GM18907 (cell line): ENCODE measurements at regions not wholly inside any gene's neighbourhood (a gene's known extent, or its start where the extent isn't known, plus 50 kb on each side); places are given as distances from the start of the nearest gene placed in this dataset.
"Not testable (repeated sequence)": the region's sequence is repeated elsewhere in the genome, so short reads cannot be mapped to it uniquely, and the experiment has no call there.

Experiments used
- ATAC-seq: cut with Tn5 transposase; IDR thresholded peaks from one replicate; pipeline ENCODE4 v1.9.1; 2021; ENCODE audit warnings: mild to moderate bottlenecking, moderate library complexity; ENCODE audit not compliant: unreplicated experiment

DNA sequence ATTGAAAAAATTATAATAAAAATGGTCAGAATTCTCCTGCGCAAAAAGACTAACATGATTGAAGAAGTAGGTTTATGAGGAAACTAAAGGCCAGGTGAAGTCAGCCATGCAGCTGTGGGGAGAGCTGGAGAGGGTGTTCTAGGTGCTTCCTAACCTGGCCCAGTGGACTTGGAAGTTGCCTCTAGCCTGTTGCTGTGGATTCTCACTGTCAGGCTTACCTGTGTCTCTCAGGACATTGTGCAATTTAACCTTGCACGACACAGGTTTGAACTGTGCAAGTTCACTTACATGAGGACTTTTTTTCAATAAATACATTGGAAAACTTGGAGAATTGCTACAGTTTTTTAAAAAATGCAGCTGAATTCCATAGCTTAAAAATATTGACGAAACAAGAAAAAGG, 266.4 kb downstream of the CXCL12 start:
- no peak for ATAC-seq

- no peak for ATAC-seq
Observed at GRCh38 chr10:44116474-44116873, 268.4 kb downstream of the CXCL12 start.

DNA sequence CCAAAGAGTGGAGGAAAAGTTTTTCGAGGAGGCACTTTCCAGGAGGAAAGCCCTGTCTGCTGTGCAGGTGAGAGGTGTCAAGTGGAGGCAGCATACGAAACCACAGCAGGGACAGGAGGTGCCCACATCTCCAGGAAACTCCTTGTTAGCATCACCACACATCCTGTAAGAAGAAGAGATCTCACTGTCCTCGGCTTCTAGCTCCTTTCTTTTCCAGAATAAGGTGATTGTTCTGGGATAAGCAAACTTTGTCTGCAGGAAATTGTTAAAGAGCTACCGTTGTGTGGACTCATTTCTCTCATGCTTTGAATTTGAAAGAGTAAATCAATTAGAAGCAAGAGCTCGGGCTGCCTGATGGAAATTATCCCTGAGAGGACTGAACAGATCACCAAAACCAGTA, 269.4 kb downstream of the CXCL12 start:
- ATAC-seq: no peak

DNA sequence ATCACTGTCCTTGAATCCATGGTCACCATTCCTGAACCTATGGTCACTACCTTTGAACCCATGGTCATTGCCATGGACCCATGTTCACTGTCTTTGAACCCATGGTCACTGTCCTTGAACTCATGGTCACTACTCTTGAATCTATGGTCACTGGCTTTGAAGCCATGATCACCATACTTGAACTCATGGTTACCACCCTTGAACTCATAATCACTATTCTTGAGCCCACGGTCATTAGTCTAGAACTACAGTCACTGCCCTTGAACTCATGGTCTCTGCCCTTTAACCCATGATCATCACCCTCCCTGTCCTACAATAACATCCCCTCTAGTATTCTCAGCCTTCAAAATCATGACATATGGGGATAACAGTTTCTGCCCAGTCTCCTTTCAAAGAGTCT, 270.5 kb downstream of the CXCL12 start:
- no peak for ATAC-seq

- not testable (repeated sequence) for ATAC-seq
Observed at GRCh38 chr10:44112280-44112679, 272.6 kb downstream of the CXCL12 start.

DNA sequence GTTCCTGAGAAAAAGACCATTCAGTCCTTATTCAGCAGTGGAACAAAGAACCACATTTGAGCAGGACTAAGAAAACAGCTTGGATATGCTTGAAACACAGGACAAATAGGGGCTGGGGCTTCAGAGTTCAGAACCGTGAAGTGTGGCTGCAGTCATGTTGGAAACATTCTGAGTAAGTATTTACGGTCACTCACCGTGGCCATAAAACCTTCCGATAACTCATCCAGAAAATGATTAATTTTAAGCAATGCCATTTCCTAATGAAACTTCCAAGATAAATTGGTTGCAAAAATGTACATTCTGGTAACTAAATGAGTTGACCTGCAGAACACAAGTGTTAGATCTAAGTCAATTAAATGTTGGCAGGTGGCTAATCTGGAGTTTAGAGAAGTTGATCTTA, 279.2 kb downstream of the CXCL12 start:
- no peak for ATAC-seq

GRCh38 chr10:44102726-44103255, 282.1 kb downstream of the CXCL12 start:
- ATAC-seq: no peak

- ATAC-seq: no peak
Observed at GRCh38 chr10:44101082-44101481, 283.8 kb downstream of the CXCL12 start.

GRCh38 chr10:44099511-44099910, 285.4 kb downstream of the CXCL12 start:
- no peak for ATAC-seq

GRCh38 chr10:44096217-44096616, 288.7 kb downstream of the CXCL12 start:
- ATAC-seq: not testable (repeated sequence)

- ATAC-seq: no peak
Observed at GRCh38 chr10:44089671-44090070, 295.2 kb downstream of the CXCL12 start.

DNA sequence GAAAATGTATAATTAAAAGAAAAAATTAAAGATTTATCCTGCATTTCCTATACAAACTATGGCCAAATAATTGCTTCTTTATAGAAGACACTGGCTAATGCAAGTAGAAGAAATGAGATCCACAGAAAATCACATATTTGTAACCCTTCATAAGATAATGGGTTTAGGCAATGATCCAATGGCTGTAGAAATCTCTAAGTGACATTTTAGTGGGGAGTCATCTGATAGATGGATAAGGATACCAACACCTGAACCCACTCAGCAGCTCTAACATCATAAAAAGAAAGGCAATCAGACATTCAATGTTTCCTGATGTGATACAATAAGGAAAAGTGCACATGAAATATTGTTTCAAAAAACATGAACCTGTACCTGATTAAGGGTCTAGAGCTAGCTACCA, 297.5 kb downstream of the CXCL12 start:
- ATAC-seq: no peak

DNA sequence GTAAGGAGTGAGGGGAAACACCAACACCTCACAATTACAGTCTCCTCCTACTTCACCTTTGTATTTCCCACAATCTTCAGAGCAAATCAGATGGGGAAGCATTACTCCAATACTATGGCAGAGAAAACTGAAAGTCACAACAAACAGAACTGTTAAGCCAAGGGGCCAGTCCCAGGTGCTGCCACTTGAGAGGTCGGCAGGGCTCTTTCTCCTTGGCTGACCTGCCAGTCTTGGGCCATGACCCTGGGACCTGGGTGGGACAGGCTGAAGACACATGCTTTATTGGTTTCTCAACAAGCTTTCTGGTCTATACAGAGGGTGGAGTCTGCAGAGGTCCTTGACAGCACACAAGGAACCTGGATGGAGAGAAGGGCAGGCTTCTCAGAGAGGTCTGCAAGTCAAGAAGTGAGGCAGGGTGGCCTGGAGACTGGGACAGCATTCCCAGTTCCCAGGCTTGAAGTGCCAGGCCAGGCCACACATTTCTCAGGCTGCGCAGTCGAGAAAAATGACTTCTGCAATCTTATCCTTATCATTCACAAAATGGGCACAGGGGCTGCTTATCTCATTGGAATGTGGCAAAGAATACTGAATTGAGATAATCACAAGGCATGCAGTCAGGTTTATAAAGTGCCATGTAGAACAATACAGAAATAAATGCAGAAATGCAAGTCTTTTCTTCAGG, 301.0 kb downstream of the CXCL12 start:
- ATAC-seq: no peak

DNA sequence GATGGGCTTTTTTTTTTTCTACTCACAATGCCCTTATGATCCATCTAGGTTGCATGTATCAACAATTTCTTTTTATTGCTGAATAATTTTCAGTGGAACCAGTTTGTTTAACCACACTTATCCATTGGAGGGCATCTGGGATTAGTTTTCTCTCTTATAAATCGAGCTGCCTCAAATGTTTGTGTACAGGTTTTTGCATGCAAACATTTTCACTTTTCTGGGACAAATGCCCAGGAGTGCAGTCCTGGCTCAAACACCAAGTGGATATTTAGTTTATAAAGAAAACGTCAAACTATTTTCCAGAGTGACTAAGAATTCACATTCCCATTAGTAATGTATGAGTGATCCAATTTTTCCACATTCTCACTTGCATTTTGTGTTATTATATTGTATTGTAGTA, 313.4 kb downstream of the CXCL12 start:
- ATAC-seq: no peak

DNA sequence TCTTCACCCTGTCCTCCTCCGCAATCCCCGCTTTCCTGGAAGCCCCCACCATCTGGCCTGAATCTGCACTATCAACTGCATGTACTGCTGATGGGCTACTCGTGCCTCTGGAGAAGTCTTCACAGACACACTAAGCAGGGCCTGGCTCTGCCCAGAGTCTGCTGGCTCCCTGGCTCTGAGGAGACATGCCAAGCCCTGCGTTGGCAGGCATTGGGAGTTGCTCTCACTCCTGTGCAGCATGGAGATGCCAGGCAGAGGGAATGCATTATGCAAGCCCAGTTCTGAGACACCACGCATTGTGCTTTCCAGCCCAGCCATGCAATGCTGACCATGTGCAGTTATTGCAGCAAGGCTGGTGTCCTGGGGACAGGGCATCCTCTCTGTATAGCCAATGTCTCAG, 314.6 kb downstream of the CXCL12 start:
- ATAC-seq: no peak

GRCh38 chr10:44069573-44069972, 315.3 kb downstream of the CXCL12 start:
- ATAC-seq: no peak

GRCh38 chr10:44068716-44069482, 316.0 kb downstream of the CXCL12 start:
- no peak for ATAC-seq

DNA sequence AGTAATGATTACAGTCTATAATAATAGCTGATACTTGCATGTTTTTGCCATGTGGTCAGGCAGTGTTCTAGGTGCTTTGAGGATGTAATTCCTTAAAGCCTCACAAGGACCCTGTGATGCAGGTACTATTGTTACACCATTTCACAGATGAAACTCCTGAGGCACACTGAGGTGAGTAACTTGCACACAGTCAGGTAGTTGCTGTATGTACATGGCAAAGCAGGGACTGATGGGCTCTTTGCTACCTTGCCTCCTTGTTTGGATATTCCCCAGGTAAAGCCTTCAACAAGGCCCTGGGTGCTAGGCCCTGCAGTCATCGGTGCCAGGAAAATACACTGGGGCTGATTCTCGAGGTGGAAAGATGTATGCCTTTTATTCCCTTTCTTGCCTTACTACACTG, 317.5 kb downstream of the CXCL12 start:
- no peak for ATAC-seq

DNA sequence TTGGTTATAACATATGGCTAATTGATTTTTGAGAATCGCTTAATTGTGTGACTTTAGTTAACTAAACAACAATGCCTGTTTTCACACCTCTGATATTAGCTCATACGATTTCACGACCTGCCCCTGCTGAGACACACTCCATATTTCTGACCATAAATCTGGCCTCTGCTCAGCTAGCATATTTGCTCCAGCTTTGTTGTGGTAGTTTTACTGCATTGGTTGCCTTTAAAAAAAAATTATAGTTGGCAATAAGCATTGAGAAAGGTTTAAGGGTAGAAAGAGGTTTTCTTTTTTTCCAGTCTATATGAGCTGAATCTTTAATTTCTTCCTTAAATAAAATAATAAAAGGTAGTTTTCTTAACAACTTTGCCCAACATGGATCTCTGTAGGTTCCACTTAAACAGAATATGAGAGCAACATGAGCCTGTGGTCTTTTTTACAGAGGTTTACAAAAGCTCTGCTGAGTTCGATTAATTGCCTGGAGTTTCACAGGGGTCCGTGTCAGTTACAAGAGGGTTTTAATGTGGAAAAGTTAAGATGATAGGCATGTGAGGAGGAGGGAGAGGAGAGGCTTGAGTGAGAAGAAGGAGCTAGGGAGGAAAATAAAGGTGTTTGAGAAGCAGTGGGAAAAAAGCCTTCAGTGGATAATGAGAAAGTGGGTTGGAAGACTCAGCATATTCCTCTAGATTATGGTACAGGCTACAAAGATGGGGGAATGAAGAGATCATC, 318.2 kb downstream of the CXCL12 start:
- ATAC-seq: no peak

- ATAC-seq: no peak
Observed at GRCh38 chr10:44065788-44066526, 318.9 kb downstream of the CXCL12 start.
